C4-2B (cell line): ENCODE measurements at regions not wholly inside any gene's neighbourhood (a gene's known extent, or its start where the extent isn't known, plus 50 kb on each side); places are given as distances from the start of the nearest gene placed in this dataset.

Experiments used
- H3K27ac ChIP-seq: fragments of 450-650 bp; 2 replicates; pipeline ENCODE4 v1.5.1; 2017
- ZFX ChIP-seq: fragments of 450-650 bp; IDR thresholded peaks from 2 replicates; pipeline ENCODE4 v1.6.1; 2017
- TF ChIP-seq, protein P1 (sequence below): fragments of 450-650 bp; conservative IDR thresholded peaks from 2 replicates; pipeline ENCODE4 v1.5.1; 2017; ENCODE audit warnings: mild to moderate bottlenecking

DNA sequence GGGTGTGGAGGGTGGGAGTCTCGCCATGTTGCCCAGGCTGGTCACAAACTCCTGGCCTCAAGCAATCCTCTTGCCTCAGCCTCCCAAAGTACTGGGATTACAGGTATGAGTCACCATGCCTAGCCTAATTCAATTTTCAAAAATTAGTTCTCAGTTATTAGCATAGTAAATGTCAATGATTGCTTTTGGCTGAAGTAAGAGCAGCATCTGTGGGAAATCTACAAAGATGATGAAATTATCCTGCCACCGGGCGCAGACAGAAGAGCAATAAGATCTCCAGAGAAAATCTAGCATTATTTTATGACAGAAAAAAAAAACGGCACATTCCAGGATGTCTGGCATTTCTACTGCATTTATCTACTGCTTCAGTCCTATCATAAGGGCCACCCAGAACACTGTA lies 97.9 kb upstream of the DAAM1 start:
- TF ChIP-seq, protein P1, sequence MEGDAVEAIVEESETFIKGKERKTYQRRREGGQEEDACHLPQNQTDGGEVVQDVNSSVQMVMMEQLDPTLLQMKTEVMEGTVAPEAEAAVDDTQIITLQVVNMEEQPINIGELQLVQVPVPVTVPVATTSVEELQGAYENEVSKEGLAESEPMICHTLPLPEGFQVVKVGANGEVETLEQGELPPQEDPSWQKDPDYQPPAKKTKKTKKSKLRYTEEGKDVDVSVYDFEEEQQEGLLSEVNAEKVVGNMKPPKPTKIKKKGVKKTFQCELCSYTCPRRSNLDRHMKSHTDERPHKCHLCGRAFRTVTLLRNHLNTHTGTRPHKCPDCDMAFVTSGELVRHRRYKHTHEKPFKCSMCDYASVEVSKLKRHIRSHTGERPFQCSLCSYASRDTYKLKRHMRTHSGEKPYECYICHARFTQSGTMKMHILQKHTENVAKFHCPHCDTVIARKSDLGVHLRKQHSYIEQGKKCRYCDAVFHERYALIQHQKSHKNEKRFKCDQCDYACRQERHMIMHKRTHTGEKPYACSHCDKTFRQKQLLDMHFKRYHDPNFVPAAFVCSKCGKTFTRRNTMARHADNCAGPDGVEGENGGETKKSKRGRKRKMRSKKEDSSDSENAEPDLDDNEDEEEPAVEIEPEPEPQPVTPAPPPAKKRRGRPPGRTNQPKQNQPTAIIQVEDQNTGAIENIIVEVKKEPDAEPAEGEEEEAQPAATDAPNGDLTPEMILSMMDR, result no peak
- no peak for TF ChIP-seq ZFX
- no peak overlapping the region for H3K27ac ChIP-seq

DNA sequence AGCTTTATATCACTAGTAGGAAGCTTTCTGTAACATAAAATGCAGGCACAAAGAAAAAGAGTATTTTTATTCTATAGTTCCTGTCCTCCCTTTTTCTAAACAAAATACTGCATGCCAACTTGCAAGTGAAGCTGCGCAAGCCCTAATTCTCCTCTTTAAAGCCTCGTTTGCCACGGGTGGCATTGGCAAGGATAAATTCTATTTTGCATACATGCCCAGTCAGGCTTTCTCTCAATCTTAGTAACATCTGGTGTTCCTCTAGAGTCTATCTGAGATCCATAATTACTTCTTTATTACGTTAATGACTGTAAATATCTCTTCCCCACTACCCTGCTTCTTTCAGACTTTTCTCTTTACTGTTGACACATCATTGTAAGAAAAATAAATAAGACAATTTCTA lies 97.1 kb upstream of the DAAM1 start:
- TF ChIP-seq, protein P1, result no peak
- no peak for TF ChIP-seq ZFX

DNA sequence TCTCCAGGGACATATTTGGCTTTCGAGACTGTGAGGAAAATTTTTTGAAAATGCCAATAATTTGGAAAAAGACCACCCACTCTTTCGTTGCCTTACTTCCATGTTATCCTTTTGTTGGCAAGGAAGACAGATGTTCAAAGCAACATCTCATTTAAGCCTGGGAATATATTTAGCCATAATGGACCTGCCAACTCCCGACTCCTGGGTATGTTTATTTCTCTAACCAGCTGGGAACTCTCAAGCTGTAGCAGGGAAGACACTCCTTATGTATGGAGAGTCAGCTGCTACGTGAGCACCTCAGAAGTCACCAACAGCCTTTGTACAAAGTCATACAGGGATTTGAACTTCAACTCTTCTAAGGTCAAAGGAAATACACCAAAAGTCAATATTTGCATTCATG lies 96.5 kb upstream of the DAAM1 start:
- H3K27ac ChIP-seq, result no peak overlapping the region
- TF ChIP-seq, protein P1, result no peak
- TF ChIP-seq ZFX, result no peak

More for the DNA sequence above, 97.1 kb upstream of the DAAM1 start:
- H3K27ac ChIP-seq, result no peak overlapping the region

DNA sequence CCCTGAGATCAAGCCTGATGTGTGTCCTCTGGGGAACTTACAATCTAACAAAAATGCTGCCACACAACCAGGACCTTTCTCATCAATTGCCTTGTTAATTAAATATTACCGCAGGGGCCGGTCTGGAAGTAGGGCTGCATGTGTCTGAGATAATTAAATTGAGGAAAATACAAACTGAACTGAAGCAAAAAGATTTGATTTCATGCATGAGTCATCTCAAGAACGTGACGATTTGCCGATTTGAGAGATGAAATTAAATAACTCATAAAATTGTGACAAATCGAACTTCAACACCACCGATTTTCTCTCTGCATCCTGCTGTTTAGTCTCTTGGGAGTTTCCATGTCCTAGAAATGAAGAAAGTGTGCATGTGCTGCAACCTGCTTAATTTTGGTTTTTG lies 94.6 kb upstream of the DAAM1 start:
- H3K27ac ChIP-seq, result no peak overlapping the region

DNA sequence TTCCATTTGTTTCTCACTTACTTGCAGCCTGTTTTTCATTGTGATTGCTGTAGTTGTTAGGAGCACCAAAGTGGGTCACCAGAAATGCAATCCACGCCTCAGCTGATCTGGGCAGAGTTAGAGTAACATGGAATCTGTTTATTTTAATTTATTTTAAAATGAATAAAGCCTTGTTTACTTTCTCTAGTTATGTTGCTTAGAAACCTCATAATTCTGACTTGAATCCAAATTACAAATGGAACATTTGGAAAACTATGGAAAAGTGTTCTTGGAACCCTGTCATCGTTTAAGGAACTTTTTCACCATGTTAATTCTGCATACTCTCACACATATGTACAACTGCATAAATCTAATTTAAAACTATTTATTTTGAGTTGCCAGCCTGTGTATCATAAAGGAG lies 92.2 kb upstream of the DAAM1 start:
- no peak overlapping the region for H3K27ac ChIP-seq
- no peak for TF ChIP-seq ZFX
- TF ChIP-seq, protein P1, result no peak

More for the DNA sequence above, 94.6 kb upstream of the DAAM1 start:
- TF ChIP-seq ZFX, result no peak
- TF ChIP-seq, protein P1, result no peak

DNA sequence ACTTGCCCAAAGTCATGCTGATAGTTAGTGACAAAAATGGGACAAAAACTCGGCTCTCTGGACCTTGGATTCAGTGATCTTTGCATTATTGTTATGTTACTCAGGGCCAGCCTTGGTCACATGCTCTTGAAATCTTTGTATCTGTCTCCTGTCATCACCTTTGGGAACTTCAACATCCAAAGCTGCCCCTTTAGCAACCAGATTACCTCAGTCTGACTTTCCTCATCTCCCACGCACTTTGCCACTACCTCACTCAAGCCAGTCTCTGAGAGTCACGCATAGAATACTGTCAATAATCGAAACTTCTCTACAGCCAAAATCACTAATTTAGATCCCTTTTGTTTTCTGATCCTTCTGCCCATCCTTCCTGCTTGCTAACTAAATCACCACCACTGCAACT lies 90.8 kb upstream of the DAAM1 start:
- H3K27ac ChIP-seq, result no peak overlapping the region
- no peak for TF ChIP-seq ZFX
- TF ChIP-seq, protein P1, result no peak

DNA sequence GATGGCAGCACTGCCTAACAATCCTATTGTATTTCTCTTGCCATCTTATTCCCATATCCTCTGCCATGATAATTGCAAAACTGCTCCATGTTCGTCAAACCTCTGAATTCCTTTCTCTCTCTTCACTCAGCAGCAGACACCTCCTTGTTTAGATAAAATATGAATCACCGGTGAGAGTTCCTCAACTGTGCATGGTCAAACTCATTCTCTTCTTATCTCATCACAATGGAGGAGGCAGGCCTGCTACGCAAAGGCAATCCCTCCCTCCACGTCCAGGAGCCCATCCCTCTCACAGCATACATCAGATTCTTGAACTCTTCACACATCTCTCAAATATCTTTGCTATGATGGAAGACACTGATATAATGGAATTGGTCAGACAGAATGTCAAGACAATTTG lies 90.1 kb upstream of the DAAM1 start:
- no peak overlapping the region for H3K27ac ChIP-seq
- TF ChIP-seq, protein P1, result no peak
- no peak for TF ChIP-seq ZFX
